Ovary (tissue), 7 donors: ENCODE measurements at regions not wholly inside any gene's neighbourhood (a gene's known extent, or its start where the extent isn't known, plus 50 kb on each side); places are given as distances from the start of the nearest gene placed in this dataset.

ENCODE experiments used
- DNase-seq, 5 donors: peaks; one replicate each; pipeline ENCODE4 v3.0.0-alpha.2; 2019 to 2020
- H3K27ac ChIP-seq, 2 donors: fragments of 200-600 bp; one replicate each; pipeline versions ENCODE4 v1.5.1 to v1.8.0; 2019 to 2022
- H3K27me3 ChIP-seq: fragments of 200-600 bp; one replicate; pipeline ENCODE4 v1.8.0; 2022
- H3K36me3 ChIP-seq: fragments of 200-600 bp; sonication (generic); one replicate; pipeline ENCODE4 v1.5.1; 2019
- H3K4me1 ChIP-seq: one replicate; pipeline ENCODE4 v1.8.1; 2013; ENCODE audit warnings: mild to moderate bottlenecking, moderate library complexity; ENCODE audit not compliant: insufficient read depth
- H3K4me3 ChIP-seq: fragments of 200-600 bp; sonication (generic); one replicate; pipeline ENCODE4 v1.5.1; 2017
- H3K9me3 ChIP-seq, 2 donors: fragments of 200-600 bp in 1 of 2; sonication (generic) in 1 of 2; one replicate each; pipeline versions ENCODE4 v1.5.1 to v1.8.1; 2013 to 2019; ENCODE audit warnings: mild to moderate bottlenecking in 1 of 2, moderate library complexity in 1 of 2
- EP300 ChIP-seq: sonication (generic); formaldehyde crosslinking; IDR thresholded peaks from one replicate; pipeline ENCODE4 v1.6.1; 2017; ENCODE audit warnings: antibody characterized with exemption
- POLR2A ChIP-seq: fragments of 450-650 bp; IDR thresholded peaks from one replicate; pipeline ENCODE4 v1.6.1; 2017; ENCODE audit warnings: antibody characterized with exemption, mild to moderate bottlenecking, moderate library complexity
- WGBS, 3 donors: extraction: QIAGEN DNeasy Blood & Tissue Kit in 1 of 3; methylation state at CpG; one replicate each; pipeline versions ENCODE4 v1.1.5 to v1.1.7; 2013 to 2017; 5-methylcytosine and 5-hydroxymethylcytosine counted together
- intact Hi-C, 4 donors: fragments of 100-400 bp; cut with DNase I; formaldehyde crosslinking; loops; one replicate each; pipeline versions ENCODE4 v1.11.0 to v1.15.1; 2022 to 2023
- TF ChIP-seq, protein P1 (sequence below), 3 donors: fragments of 450-650 bp in 2 of 3; fragments of 200-600 bp in 1 of 3; IDR thresholded peaks; one replicate each; pipeline versions ENCODE4 v1.5.1 to v1.8.0; 2016 to 2022; ENCODE audit warnings: antibody characterized with exemption in 3 of 3, mild to moderate bottlenecking in 1 of 3
- donor health status: DM: no; HTN: no; CAD: no; lungs with moderate emphysema.
- donor health status: DM: no; HTN: no; CAD: no.
- donor health status: Bipolar disorder and iron deficiency.
- donor health status: DM: no; HTN: no; CAD: no.
- donor health status: DM: yes; HTN: yes; CAD: no.

DNA sequence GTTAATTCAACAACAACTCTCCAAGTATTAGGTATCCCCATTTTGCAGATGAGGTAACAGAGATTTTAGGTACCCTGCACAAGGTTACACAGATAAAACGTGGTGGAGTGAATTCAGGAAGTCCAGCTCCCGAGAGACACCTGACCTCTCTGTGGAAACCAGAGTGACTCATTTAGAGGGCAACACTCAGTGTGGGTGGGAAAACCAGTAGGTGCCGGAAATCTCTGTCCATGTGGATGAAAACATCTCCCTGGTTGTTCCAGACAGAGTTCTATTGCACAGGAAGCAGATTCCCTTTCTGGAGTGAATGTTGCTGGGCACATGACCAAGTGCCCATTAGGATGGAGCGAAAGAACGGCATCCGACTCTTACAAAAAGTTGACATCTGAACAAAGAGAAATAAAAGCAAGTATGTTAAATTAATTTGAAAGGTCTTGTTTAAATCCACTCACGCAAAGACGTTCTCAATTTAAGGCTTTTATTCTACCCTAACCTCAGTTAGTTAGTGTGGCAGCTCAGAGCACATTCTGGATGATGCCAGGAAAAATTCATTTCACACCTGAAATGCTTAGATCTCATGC is 391.9 kb upstream of the WWC1 start:
- H3K27ac ChIP-seq = no peak overlapping the region
- H3K27me3 ChIP-seq = no peaks in the 10 kb centered on the region
- 71 to 81% (median 76%) methylated on average over 8 of the region's 8 CpGs for WGBS, 3 donors
- H3K4me3 ChIP-seq = no peak overlapping the region
- intact Hi-C loops = no loop called here
- no peaks in the 10 kb centered on the region for H3K4me1 ChIP-seq
- DNase-seq = no peak
- no peaks in the 10 kb centered on the region for H3K36me3 ChIP-seq
- no peaks in the 10 kb centered on the region for H3K9me3 ChIP-seq
- no peak for TF ChIP-seq POLR2A
- TF ChIP-seq, protein P1, sequence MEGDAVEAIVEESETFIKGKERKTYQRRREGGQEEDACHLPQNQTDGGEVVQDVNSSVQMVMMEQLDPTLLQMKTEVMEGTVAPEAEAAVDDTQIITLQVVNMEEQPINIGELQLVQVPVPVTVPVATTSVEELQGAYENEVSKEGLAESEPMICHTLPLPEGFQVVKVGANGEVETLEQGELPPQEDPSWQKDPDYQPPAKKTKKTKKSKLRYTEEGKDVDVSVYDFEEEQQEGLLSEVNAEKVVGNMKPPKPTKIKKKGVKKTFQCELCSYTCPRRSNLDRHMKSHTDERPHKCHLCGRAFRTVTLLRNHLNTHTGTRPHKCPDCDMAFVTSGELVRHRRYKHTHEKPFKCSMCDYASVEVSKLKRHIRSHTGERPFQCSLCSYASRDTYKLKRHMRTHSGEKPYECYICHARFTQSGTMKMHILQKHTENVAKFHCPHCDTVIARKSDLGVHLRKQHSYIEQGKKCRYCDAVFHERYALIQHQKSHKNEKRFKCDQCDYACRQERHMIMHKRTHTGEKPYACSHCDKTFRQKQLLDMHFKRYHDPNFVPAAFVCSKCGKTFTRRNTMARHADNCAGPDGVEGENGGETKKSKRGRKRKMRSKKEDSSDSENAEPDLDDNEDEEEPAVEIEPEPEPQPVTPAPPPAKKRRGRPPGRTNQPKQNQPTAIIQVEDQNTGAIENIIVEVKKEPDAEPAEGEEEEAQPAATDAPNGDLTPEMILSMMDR (IDR thresholded peaks at IDR 0.05) = no peak

DNA sequence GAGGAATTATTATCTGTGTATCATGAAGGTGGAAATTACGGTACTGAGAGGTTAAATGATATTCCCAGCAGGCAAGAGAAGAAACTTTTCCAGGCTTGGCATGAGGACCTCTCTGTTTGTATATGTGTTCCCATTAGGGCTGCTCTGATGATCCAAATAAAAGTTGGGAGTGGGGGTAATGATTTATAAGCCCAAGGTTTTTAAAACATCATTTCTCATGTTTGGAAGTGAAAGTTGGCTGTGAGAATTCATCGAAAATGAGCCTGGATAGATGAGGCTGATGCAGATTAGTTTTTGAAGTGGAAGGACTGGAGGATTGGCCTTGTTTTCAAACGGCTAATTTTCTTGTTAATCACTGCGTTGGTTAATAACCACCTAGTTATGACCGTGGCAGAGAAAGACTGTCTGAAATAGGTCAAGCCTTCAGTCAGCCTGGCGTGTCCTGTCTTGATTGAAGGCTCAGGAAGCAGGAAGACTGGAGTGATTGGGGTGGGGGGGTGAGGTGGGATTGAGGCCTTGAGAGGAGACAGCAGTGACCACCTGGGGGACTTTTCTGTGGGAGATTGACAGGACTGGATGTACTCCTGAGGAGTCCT is 391.0 kb upstream of the WWC1 start:
- Histone ChIP-seq H3K4me1 (no peaks in the 10 kb centered on the region), H3K4me3 (no peak overlapping the region), H3K9me3 (no peaks in the 10 kb centered on the region), H3K27ac (no peak overlapping the region), H3K27me3 (no peaks in the 10 kb centered on the region), H3K36me3 (no peaks in the 10 kb centered on the region)
- TF ChIP-seq EP300 (no peak), POLR2A (no peak)
- TF ChIP-seq, protein P1 (IDR thresholded peaks at IDR 0.05) = no peak
- intact Hi-C loops = no loop called here
- WGBS, 3 donors = 61 to 66% (median 66%) methylated on average over 6 of the region's 6 CpGs
- DNase-seq = no peak

DNA sequence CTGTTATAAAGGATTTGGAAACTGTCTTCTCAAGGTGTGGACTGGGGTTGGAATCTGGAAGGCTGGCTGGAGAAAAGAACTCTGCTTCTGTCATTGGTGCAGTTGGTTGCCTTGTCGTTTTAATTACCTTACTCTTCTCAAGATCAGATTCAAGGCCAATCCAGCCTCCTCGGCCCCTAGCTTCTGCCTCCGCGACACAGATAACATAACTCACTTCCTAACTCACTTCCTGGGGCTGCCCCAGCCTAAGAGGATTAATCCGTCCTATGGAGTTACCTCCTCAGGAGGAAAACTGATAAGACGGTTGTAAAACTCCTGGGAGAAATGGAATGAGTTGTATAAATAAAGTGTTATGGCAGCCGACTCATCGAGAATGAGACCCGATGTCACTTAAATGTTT is 389.1 kb upstream of the WWC1 start:
- DNase-seq = no peak
- intact Hi-C loops = no loop called here
- H3K4me3 ChIP-seq = no peak overlapping the region
- no peaks in the 10 kb centered on the region for H3K36me3 ChIP-seq
- TF ChIP-seq POLR2A = no peak
- TF ChIP-seq, protein P1 (IDR thresholded peaks at IDR 0.05) = no peak
- no peak for TF ChIP-seq EP300
- WGBS, 3 donors = 35 to 44% (median 43%) methylated on average over 9 of the region's 9 CpGs
- no peak overlapping the region for H3K27ac ChIP-seq
- H3K9me3 ChIP-seq = no peaks in the 10 kb centered on the region
- no peaks in the 10 kb centered on the region for H3K27me3 ChIP-seq
- H3K4me1 ChIP-seq = no peaks in the 10 kb centered on the region

DNA sequence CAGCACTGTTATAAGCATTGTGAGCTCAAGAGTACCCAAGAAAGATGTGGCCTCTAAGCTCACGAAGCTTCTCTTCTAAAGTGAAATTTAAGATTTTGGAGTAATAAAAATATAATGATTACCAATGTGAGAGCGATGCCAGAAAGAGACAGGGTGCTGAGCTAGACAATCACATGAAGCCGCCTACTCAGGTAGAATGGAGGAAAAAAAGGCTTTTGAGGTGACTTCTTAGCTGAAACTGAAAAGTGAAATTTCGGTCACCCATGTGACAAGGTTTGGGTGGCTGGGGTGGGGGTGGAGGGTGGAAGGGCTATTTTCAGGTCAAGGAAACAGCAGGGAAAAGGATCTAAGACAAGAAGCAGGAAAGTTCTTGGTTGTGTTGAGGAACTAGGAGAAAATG is 388.2 kb upstream of the WWC1 start:
- Histone ChIP-seq H3K4me3 (no peak overlapping the region), H3K9me3 (no peaks in the 10 kb centered on the region), H3K27ac (no peak overlapping the region), H3K4me1 (no peaks in the 10 kb centered on the region), H3K36me3 (no peaks in the 10 kb centered on the region), H3K27me3 (no peaks in the 10 kb centered on the region)
- WGBS, 3 donors = 91 to 97% (median 96%) methylated on average over 4 of the region's 4 CpGs
- TF ChIP-seq, protein P1 (IDR thresholded peaks at IDR 0.05) = no peak
- TF ChIP-seq EP300 (no peak), POLR2A (no peak)
- intact Hi-C loops = no loop called here
- no peak for DNase-seq
